GM23338 (cell line): ENCODE measurements at regions not wholly inside any gene's neighbourhood (a gene's known extent, or its start where the extent isn't known, plus 50 kb on each side); places are given as distances from the start of the nearest gene placed in this dataset.

ENCODE experiments used
- ATAC-seq: fragments of 200-7000 bp; cut with Tn5 transposase; 3 replicates; pipeline ENCODE4 v1.9.1; 2020
- DNase-seq: peaks from one replicate; pipeline ENCODE4 v3.0.0-alpha.2; 2015; ENCODE audit warnings: low spot score
- H2AFZ ChIP-seq: fragments of 200-600 bp; sonication (generic); 2 replicates; pipeline ENCODE4 v1.8.0; 2016; ENCODE audit warnings: antibody characterized with exemption, mild to moderate bottlenecking, moderate library complexity
- H3F3A ChIP-seq: fragments of 200-600 bp; sonication (generic); replicated peaks from 2 replicates; pipeline ENCODE4 v1.8.0; 2017; ENCODE audit warnings: antibody characterized with exemption, mixed run types, low read depth
- H3K27ac ChIP-seq: fragments of 200-600 bp; sonication (generic); 2 replicates; pipeline ENCODE4 v1.6.1; 2016; ENCODE audit warnings: low read depth
- H3K27me3 ChIP-seq: fragments of 200-600 bp; sonication (generic); 2 replicates; pipeline ENCODE4 v1.8.0; 2016; ENCODE audit warnings: mild to moderate bottlenecking, mixed run types, moderate library complexity; ENCODE audit not compliant: insufficient read depth
- H3K36me3 ChIP-seq: fragments of 200-600 bp; sonication (generic); 2 replicates; pipeline ENCODE4 v1.8.0; 2016; ENCODE audit warnings: mild to moderate bottlenecking; ENCODE audit not compliant: insufficient read depth
- H3K4me1 ChIP-seq: fragments of 200-600 bp; sonication (generic); 2 replicates; pipeline ENCODE4 v1.8.0; 2016; ENCODE audit warnings: mild to moderate bottlenecking, moderate library complexity; ENCODE audit not compliant: insufficient read depth
- H3K4me2 ChIP-seq: fragments of 200-600 bp; sonication (generic); 2 replicates; pipeline ENCODE4 v1.7.1; 2017; ENCODE audit warnings: mixed run types
- H3K4me3 ChIP-seq: fragments of 200-600 bp; sonication (generic); 2 replicates; pipeline ENCODE4 v1.6.1; 2016; ENCODE audit warnings: mixed run types
- H3K79me2 ChIP-seq: fragments of 200-600 bp; sonication (generic); replicated peaks from 2 replicates; pipeline ENCODE4 v1.8.0; 2017; ENCODE audit warnings: mild to moderate bottlenecking; ENCODE audit not compliant: insufficient read depth
- H3K9me2 ChIP-seq: fragments of 200-600 bp; sonication (generic); 2 replicates; pipeline ENCODE4 v1.8.0; 2017; ENCODE audit not compliant: insufficient read depth
- H4K20me1 ChIP-seq: fragments of 200-600 bp; sonication (generic); replicated peaks from 2 replicates; pipeline ENCODE4 v1.8.0; 2017; ENCODE audit warnings: mild to moderate bottlenecking; ENCODE audit not compliant: insufficient read depth
- H3K27ac Mint-ChIP-seq: 2 replicates; pipeline ENCODE4 v1.8.0; 2020; ENCODE audit warnings: inconsistent platforms, mild to moderate bottlenecking, moderate library complexity, mixed read lengths
- H3K27me3 Mint-ChIP-seq: 3 replicates; pipeline ENCODE4 v1.8.0; 2022; ENCODE audit warnings: low read depth, mild to moderate bottlenecking, moderate library complexity, mixed read lengths, inconsistent platforms; ENCODE audit not compliant: insufficient read depth, poor library complexity
- H3K36me3 Mint-ChIP-seq: 3 replicates; pipeline ENCODE4 v1.8.0; 2021; ENCODE audit warnings: low read depth, mild to moderate bottlenecking, inconsistent platforms, moderate library complexity, mixed read lengths
- H3K4me1 Mint-ChIP-seq: 3 replicates; pipeline ENCODE4 v1.8.0; 2020; ENCODE audit warnings: mild to moderate bottlenecking, inconsistent platforms, mixed read lengths
- H3K4me3 Mint-ChIP-seq: 3 replicates; pipeline ENCODE4 v1.8.0; 2021; ENCODE audit warnings: moderate library complexity, mild to moderate bottlenecking, inconsistent platforms, mixed read lengths
- H3K9me3 Mint-ChIP-seq: 3 replicates; pipeline ENCODE4 v1.8.0; 2020; ENCODE audit warnings: moderate library complexity, mild to moderate bottlenecking, inconsistent platforms, mixed read lengths
- CREB1 ChIP-seq: fragments of 250-450 bp; sonication (Bioruptor Pico); IDR thresholded peaks from 2 replicates; pipeline ENCODE4 v1.5.0; 2020; ENCODE audit warnings: low read depth, mild to moderate bottlenecking, moderate library complexity
- ETS1 ChIP-seq: IDR thresholded peaks from 2 replicates; pipeline ENCODE4 v1.6.1; 2016; ENCODE audit warnings: antibody characterized with exemption
- EZH2phosphoT487 ChIP-seq: fragments of 200-600 bp; sonication (generic); IDR thresholded peaks from one replicate; pipeline ENCODE4 v1.8.1; 2018; ENCODE audit warnings: antibody characterized with exemption; ENCODE audit not compliant: unreplicated experiment
- STAT1 ChIP-seq: IDR thresholded peaks from one replicate; pipeline ENCODE4 v1.6.1; 2016; ENCODE audit warnings: antibody characterized with exemption; ENCODE audit not compliant: unreplicated experiment
- ZNF331 ChIP-seq: fragments of 250-450 bp; sonication (Bioruptor Pico); IDR thresholded peaks from 2 replicates; pipeline ENCODE4 v1.5.0; 2020; ENCODE audit warnings: low read depth, mild to moderate bottlenecking, moderate library complexity
- ZNF462 ChIP-seq: fragments of 250-450 bp; sonication (Bioruptor Pico); IDR thresholded peaks from 2 replicates; pipeline ENCODE4 v1.5.0; 2020; ENCODE audit warnings: mild to moderate bottlenecking, moderate library complexity

GRCh38 chr3:104951426-104951825, 415.3 kb upstream of the ALCAM start (continued):
- no peak for TF ChIP-seq ZNF462 (CRISPR knock-in tag)

GRCh38 chr3:104952146-104952972, 414.4 kb upstream of the ALCAM start:
- H3K27ac Mint-ChIP-seq, result no peak overlapping the region
- Histone ChIP-seq H3K36me3 (no peaks in the 10 kb centered on the region), H3K79me2 (no peaks in the 10 kb centered on the region), H3K4me3 (no peak overlapping the region), H3K4me2 (no peak overlapping the region), H2AFZ (no peak overlapping the region), H3K27ac (no peak overlapping the region), H3K27me3 (no peaks in the 10 kb centered on the region), H4K20me1 (no peaks in the 10 kb centered on the region), H3K9me2 (no peaks in the 10 kb centered on the region), H3F3A (no peaks in the 10 kb centered on the region), H3K4me1 (no peaks in the 10 kb centered on the region)
- no peak overlapping the region for H3K4me3 Mint-ChIP-seq
- H3K36me3 Mint-ChIP-seq, result peaks cover 3% of the 10 kb centered on the region; the same call in 2 of the 3 replicates
- DNase-seq (no peak), ATAC-seq (no peak)
- H3K4me1 Mint-ChIP-seq, result no peaks in the 10 kb centered on the region
- peaks cover 2% of the 10 kb centered on the region for H3K27me3 Mint-ChIP-seq
- peaks cover 2% of the 10 kb centered on the region; the same call in 2 of the 3 replicates for H3K9me3 Mint-ChIP-seq
- TF ChIP-seq EZH2phosphoT487 (no peak), CREB1 (CRISPR knock-in tag) (no peak), ETS1 (no peak), STAT1 (no peak), ZNF331 (CRISPR knock-in tag) (no peak), ZNF462 (CRISPR knock-in tag) (no peak)
